22Rv1 (cell line): ENCODE measurements at regions not wholly inside any gene's neighbourhood (a gene's known extent, or its start where the extent isn't known, plus 50 kb on each side); places are given as distances from the start of the nearest gene placed in this dataset.

Experiments
- ZFX ChIP-seq: fragments of 450-650 bp; IDR thresholded peaks from 2 replicates; pipeline ENCODE4 v1.6.1; 2017; ENCODE audit warnings: antibody characterized with exemption, borderline replicate concordance
- TF ChIP-seq, protein P1 (sequence below): fragments of 450-650 bp; IDR thresholded peaks from 2 replicates; pipeline ENCODE4 v1.5.1; 2017; ENCODE audit warnings: mild to moderate bottlenecking

DNA sequence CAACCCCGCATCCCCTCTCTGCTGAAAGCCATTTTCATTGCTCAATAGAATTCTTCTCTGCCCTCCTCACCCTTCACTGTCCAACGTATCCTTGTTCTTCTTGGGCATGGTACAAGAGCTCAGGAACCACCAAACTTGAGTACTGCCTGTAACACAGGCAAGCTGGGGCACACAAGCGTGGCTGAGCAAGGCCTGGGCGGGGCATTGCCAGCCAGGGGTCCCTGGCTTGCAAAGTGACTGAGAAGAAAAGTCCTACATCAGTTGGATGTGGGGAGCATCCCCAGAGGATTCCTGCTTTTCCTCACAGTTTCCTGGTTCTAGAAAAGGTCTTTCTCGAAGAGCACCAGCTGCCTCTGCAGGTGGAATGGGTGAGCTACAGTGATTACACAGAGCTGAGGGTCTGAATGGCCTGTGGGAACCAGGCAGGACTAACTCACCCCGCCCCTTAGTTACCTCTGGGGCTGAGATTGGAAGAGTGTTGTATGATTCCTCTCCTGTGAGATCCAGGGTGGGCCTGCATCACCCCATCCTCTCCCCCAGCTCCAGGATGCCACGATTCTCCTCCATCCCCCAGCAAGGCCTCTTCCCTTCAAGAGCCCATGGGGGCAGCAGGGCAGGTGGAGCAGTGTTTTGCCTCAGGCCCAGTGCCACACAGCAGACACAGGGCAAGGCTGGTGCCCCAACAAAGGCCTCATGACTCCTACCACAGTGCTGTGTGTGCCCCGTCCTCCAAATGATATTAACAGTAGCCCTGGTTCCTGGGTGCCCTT, 121.9 kb downstream of the MATN1 start:
- TF ChIP-seq, protein P1, sequence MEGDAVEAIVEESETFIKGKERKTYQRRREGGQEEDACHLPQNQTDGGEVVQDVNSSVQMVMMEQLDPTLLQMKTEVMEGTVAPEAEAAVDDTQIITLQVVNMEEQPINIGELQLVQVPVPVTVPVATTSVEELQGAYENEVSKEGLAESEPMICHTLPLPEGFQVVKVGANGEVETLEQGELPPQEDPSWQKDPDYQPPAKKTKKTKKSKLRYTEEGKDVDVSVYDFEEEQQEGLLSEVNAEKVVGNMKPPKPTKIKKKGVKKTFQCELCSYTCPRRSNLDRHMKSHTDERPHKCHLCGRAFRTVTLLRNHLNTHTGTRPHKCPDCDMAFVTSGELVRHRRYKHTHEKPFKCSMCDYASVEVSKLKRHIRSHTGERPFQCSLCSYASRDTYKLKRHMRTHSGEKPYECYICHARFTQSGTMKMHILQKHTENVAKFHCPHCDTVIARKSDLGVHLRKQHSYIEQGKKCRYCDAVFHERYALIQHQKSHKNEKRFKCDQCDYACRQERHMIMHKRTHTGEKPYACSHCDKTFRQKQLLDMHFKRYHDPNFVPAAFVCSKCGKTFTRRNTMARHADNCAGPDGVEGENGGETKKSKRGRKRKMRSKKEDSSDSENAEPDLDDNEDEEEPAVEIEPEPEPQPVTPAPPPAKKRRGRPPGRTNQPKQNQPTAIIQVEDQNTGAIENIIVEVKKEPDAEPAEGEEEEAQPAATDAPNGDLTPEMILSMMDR = no peak
- no peak for TF ChIP-seq ZFX
